MM.1S (cell line): ENCODE measurements at regions not wholly inside any gene's neighbourhood (a gene's known extent, or its start where the extent isn't known, plus 50 kb on each side); places are given as distances from the start of the nearest gene placed in this dataset.
A peak's percentile ranks its signal among the peaks of the same experiment; 100 is the strongest.

Experiments used
- DNase-seq: peaks from one replicate; pipeline ENCODE4 v3.0.0-alpha.2; 2015
- H2AFZ ChIP-seq: fragments of 300-600 bp; sonication (generic); 2 replicates; pipeline ENCODE4 v1.6.0; 2016; ENCODE audit warnings: antibody characterized with exemption, low read length
- H3F3A ChIP-seq: fragments of 300-600 bp; sonication (generic); 2 replicates; pipeline ENCODE4 v1.6.1; 2016; ENCODE audit warnings: mild to moderate bottlenecking, antibody characterized with exemption, low read length, moderate library complexity, mixed read lengths; ENCODE audit not compliant: insufficient read depth
- H3K27ac ChIP-seq: fragments of 300-600 bp; sonication (generic); 2 replicates; pipeline ENCODE4 v1.5.1; 2016; ENCODE audit warnings: mild to moderate bottlenecking, low read length
- H3K27me3 ChIP-seq: fragments of 300-600 bp; sonication (generic); replicated peaks from 2 replicates; pipeline ENCODE4 v1.6.0; 2016; ENCODE audit warnings: low read length; ENCODE audit not compliant: insufficient read depth
- H3K36me3 ChIP-seq: fragments of 300-600 bp; sonication (generic); replicated peaks from 2 replicates; pipeline ENCODE4 v1.6.1; 2016; ENCODE audit warnings: mild to moderate bottlenecking, low read length, mixed read lengths; ENCODE audit not compliant: insufficient read depth
- H3K4me1 ChIP-seq: fragments of 300-600 bp; sonication (generic); 2 replicates; pipeline ENCODE4 v1.6.1; 2016; ENCODE audit warnings: low read length, mixed read lengths
- H3K4me2 ChIP-seq: fragments of 300-600 bp; sonication (generic); 2 replicates; pipeline ENCODE4 v1.6.0; 2016; ENCODE audit warnings: low read depth, low read length
- H3K4me3 ChIP-seq: fragments of 300-600 bp; sonication (generic); 2 replicates; pipeline ENCODE4 v1.5.1; 2016; ENCODE audit warnings: low read length, mixed read lengths
- H3K79me2 ChIP-seq: fragments of 300-600 bp; sonication (generic); 2 replicates; pipeline ENCODE4 v1.6.1; 2016; ENCODE audit warnings: mixed run types, low read length, mixed read lengths
- H3K9ac ChIP-seq: fragments of 300-600 bp; sonication (generic); 2 replicates; pipeline ENCODE4 v1.6.1; 2016; ENCODE audit warnings: low read length, mixed read lengths
- H3K9me2 ChIP-seq: fragments of 300-600 bp; sonication (generic); replicated peaks from 2 replicates; pipeline ENCODE4 v1.6.1; 2016; ENCODE audit warnings: mild to moderate bottlenecking, low read length, mixed read lengths; ENCODE audit not compliant: insufficient read depth
- H3K9me3 ChIP-seq: fragments of 300-600 bp; sonication (generic); replicated peaks from 2 replicates; pipeline ENCODE4 v1.6.1; 2016; ENCODE audit warnings: mild to moderate bottlenecking, low read length, mixed read lengths; ENCODE audit not compliant: insufficient read depth
- H4K20me1 ChIP-seq: fragments of 300-600 bp; sonication (generic); 2 replicates; pipeline ENCODE4 v1.6.1; 2016; ENCODE audit warnings: mild to moderate bottlenecking, low read length, moderate library complexity, mixed read lengths; ENCODE audit not compliant: insufficient read depth
- CTCF ChIP-seq: fragments of 300-600 bp; sonication (generic); IDR thresholded peaks from 2 replicates; pipeline ENCODE4 v1.5.1; 2016; ENCODE audit warnings: antibody characterized with exemption, low read length, mixed read lengths
- EZH2 ChIP-seq: fragments of 300-600 bp; sonication (generic); optimal IDR thresholded peaks from 2 replicates; pipeline ENCODE3; 2017; ENCODE audit warnings: low read depth, mild to moderate bottlenecking, antibody characterized with exemption, low read length, mixed read lengths
- EZH2phosphoT487 ChIP-seq: fragments of 300-600 bp; sonication (generic); IDR thresholded peaks from 2 replicates; pipeline ENCODE4 v1.6.1; 2018; ENCODE audit warnings: antibody characterized with exemption, low read length

- Histone ChIP-seq H3K27ac (no peak overlapping the region), H3K9ac (peak overlapping the region; percentile 13; the same call in 1 of the 2 replicates), H3K4me2 (peak overlapping the region; percentile 80)
These were observed 56.7 kb downstream of the CYRIA start for GRCh38 chr2:16608661-16609643.

DNA sequence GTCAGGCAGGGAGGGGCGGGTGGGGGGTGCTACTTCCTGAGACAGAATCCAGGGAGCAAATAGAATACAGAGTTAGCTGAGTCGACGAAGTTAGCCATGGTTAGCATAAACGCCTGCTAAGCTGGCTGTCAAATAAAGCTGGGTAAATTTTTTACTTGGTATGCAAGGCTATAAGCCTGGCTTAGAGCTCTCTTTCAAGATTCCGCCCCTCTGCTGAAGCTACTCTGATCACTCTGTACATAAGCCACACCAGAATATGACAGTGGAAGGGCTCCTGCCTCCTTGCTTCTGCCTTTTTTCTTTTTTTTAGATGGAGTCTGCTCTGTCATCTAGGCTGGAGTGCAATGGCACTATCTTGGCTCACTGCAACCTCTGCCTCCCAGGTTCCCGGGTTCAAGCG is 58.3 kb downstream of the CYRIA start:
- Histone ChIP-seq H3K9me2 (no peaks in the 10 kb centered on the region), H3K4me2 (no peak overlapping the region), H3K4me1 (no peaks in the 10 kb centered on the region), H3K4me3 (no peak overlapping the region), H3K9me3 (no peaks in the 10 kb centered on the region), H2AFZ (no peak overlapping the region), H3K9ac (no peak overlapping the region), H3F3A (no peaks in the 10 kb centered on the region), H3K27ac (no peak overlapping the region), H3K27me3 (no peaks in the 10 kb centered on the region), H3K79me2 (no peaks in the 10 kb centered on the region), H3K36me3 (no peaks in the 10 kb centered on the region), H4K20me1 (no peaks in the 10 kb centered on the region)
- DNase-seq: no peak
- no peak for TF ChIP-seq EZH2
- TF ChIP-seq CTCF: no peak
- TF ChIP-seq EZH2phosphoT487: no peak

More at GRCh38 chr2:16608661-16609643, 56.7 kb downstream of the CYRIA start:
- Histone ChIP-seq H3K4me3 (peak overlapping the region; percentile 63), H3K9me2 (no peaks in the 10 kb centered on the region), H3K27me3 (no peaks in the 10 kb centered on the region), H3K36me3 (no peaks in the 10 kb centered on the region), H4K20me1 (no peaks in the 10 kb centered on the region), H2AFZ (peak overlapping the region; percentile 81), H3K9me3 (no peaks in the 10 kb centered on the region), H3F3A (no peaks in the 10 kb centered on the region), H3K79me2 (no peaks in the 10 kb centered on the region), H3K4me1 (no peaks in the 10 kb centered on the region)
- TF ChIP-seq CTCF (peak; percentile 80), EZH2 (no peak), EZH2phosphoT487 (no peak)
- DNase-seq: peak; percentile 78

DNA sequence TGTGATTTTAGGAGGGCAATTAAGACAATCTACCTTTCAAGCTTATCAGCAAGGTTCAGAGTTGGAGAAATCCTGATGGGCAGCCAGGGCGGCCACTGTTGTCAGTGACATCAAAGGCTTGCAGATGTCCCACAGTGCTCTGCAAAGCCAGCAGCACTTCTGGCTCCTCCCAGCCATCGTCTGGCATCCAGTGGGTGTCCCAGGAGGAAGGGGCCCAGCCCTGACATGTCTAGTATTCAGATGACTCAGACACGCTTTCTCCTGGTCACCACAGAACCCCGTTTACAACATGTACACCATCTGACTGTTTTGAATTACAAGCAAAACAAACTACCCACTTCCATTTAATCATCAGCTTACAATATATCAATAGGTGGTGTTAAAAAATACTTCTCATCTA is 61.4 kb downstream of the CYRIA start:
- Histone ChIP-seq H3K4me3 (no peak overlapping the region), H2AFZ (no peak overlapping the region), H3K9ac (no peak overlapping the region), H3K79me2 (no peaks in the 10 kb centered on the region), H3K9me3 (no peaks in the 10 kb centered on the region), H4K20me1 (no peaks in the 10 kb centered on the region), H3F3A (no peaks in the 10 kb centered on the region), H3K27ac (no peak overlapping the region), H3K36me3 (no peaks in the 10 kb centered on the region), H3K4me1 (no peaks in the 10 kb centered on the region), H3K27me3 (no peaks in the 10 kb centered on the region), H3K9me2 (no peaks in the 10 kb centered on the region), H3K4me2 (no peak overlapping the region)
- no peak for TF ChIP-seq EZH2
- no peak for TF ChIP-seq EZH2phosphoT487
- no peak for TF ChIP-seq CTCF
- no peak for DNase-seq
